ENCODE measurements at regions not wholly inside any gene's neighbourhood (a gene's known extent, or its start where the extent isn't known, plus 50 kb on each side); places are given as distances from the start of the nearest gene placed in this dataset.

DNA sequence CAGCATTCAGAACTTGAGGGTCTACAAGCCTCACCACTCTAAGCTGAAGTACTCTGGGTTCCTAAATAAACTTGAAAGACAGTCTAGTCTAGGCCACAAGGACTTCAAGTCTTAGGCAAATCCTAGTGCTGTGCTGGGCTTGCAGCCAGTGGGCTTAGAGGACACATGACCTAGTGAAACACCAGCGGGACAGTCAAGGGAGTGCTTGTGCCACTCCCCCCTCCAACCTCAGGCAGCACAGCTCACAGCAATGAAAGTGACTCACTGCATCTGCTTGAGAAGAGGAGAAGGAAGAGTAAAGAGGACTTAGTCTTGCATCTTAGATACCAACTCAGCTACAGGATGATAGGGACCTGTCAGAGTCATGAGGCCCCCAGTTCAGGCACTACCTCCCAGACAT lies 438.1 kb downstream of the IPO8 start:
- TF ChIP-seq RAD21 (IDR thresholded peaks at IDR 0.05; ENCODE audit: low read length) = no peak
- TF ChIP-seq, protein P1, sequence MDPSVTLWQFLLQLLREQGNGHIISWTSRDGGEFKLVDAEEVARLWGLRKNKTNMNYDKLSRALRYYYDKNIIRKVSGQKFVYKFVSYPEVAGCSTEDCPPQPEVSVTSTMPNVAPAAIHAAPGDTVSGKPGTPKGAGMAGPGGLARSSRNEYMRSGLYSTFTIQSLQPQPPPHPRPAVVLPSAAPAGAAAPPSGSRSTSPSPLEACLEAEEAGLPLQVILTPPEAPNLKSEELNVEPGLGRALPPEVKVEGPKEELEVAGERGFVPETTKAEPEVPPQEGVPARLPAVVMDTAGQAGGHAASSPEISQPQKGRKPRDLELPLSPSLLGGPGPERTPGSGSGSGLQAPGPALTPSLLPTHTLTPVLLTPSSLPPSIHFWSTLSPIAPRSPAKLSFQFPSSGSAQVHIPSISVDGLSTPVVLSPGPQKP (IDR thresholded peaks at IDR 0.05; ENCODE audit: borderline replicate concordance, low read depth, low read length) = no peak
- no peak for TF ChIP-seq SMC3 (IDR thresholded peaks at IDR 0.05; ENCODE audit: low read depth, low read length)
- no peak for TF ChIP-seq MAFK (IDR thresholded peaks at IDR 0.05; ENCODE audit: low read depth, low read length)
- TF ChIP-seq POLR2A (IDR thresholded peaks at IDR 0.05; ENCODE audit: low read depth, low read length) = no peak
- TF ChIP-seq CHD1 (IDR thresholded peaks at IDR 0.05; ENCODE audit: low read depth, low read length) = no peak
- no peak for TF ChIP-seq RFX5 (IDR thresholded peaks at IDR 0.05; ENCODE audit: low read depth, low read length)
- TF ChIP-seq, protein P2, sequence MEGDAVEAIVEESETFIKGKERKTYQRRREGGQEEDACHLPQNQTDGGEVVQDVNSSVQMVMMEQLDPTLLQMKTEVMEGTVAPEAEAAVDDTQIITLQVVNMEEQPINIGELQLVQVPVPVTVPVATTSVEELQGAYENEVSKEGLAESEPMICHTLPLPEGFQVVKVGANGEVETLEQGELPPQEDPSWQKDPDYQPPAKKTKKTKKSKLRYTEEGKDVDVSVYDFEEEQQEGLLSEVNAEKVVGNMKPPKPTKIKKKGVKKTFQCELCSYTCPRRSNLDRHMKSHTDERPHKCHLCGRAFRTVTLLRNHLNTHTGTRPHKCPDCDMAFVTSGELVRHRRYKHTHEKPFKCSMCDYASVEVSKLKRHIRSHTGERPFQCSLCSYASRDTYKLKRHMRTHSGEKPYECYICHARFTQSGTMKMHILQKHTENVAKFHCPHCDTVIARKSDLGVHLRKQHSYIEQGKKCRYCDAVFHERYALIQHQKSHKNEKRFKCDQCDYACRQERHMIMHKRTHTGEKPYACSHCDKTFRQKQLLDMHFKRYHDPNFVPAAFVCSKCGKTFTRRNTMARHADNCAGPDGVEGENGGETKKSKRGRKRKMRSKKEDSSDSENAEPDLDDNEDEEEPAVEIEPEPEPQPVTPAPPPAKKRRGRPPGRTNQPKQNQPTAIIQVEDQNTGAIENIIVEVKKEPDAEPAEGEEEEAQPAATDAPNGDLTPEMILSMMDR (conservative IDR thresholded peaks at IDR 0.05; ENCODE audit: low read depth, low read length) = no peak
- TF ChIP-seq BHLHE40 (IDR thresholded peaks at IDR 0.05; ENCODE audit: low read depth, low read length) = no peak
- TF ChIP-seq, protein P3, sequence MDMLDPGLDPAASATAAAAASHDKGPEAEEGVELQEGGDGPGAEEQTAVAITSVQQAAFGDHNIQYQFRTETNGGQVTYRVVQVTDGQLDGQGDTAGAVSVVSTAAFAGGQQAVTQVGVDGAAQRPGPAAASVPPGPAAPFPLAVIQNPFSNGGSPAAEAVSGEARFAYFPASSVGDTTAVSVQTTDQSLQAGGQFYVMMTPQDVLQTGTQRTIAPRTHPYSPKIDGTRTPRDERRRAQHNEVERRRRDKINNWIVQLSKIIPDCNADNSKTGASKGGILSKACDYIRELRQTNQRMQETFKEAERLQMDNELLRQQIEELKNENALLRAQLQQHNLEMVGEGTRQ (IDR thresholded peaks at IDR 0.05; ENCODE audit: low read depth, low read length) = no peak
- TF ChIP-seq MAZ (IDR thresholded peaks at IDR 0.05; ENCODE audit: borderline replicate concordance, low read depth, low read length) = no peak
- H3K9me1 ChIP-seq (ENCODE audit: insufficient read depth, low read length) = no peaks in the 10 kb centered on the region
- no peak overlapping the region for H2AK5ac ChIP-seq (ENCODE audit: low read depth, low read length)
- H2BK5ac ChIP-seq (ENCODE audit: low read depth, low read length, poor library complexity, severe bottlenecking) = no peak overlapping the region
- H3K27ac ChIP-seq (ENCODE audit: insufficient read depth, low read length) = no peak overlapping the region
- no TSS peak for BruUV-seq (replicated peaks)
- DNase-seq (no peak), ATAC-seq (ENCODE audit: low read depth) (no peak)
- H2BK20ac ChIP-seq (ENCODE audit: low read depth, low read length) = no peak overlapping the region
- in situ Hi-C loops (cut with MboI; ENCODE audit: low sequenced_read_pairs) = no loop called here
- no peak overlapping the region for H3K18ac ChIP-seq (ENCODE audit: low read depth, low read length)
- no peak overlapping the region for H3K23ac ChIP-seq (ENCODE audit: low read depth, low read length)
- H3K56ac ChIP-seq (ENCODE audit: extremely low read depth, insufficient read depth, low read length) = no peak overlapping the region
- no peaks in the 10 kb centered on the region for H3K4me1 ChIP-seq (ENCODE audit: control insufficient read depth, insufficient read depth, low read length)
- no peak overlapping the region for H3K9ac ChIP-seq (ENCODE audit: low read depth, low read length)
- no peaks in the 10 kb centered on the region for H3K9me3 ChIP-seq (ENCODE audit: control insufficient read depth, insufficient read depth, low read length)
- H3K4me3 ChIP-seq (ENCODE audit: insufficient read depth, low read depth, low read length) = no peak overlapping the region
- no peak overlapping the region for H2AK9ac ChIP-seq (replicated peaks; ENCODE audit: low read depth, low read length, poor library complexity)
- intact Hi-C loops (cut with micrococcal nuclease) = no loop called here
- H2BK15ac ChIP-seq (ENCODE audit: low read depth, low read length) = no peak overlapping the region
- POLR2A ChIA-PET (ENCODE audit: unreplicated experiment) = no interaction called here
- no peak overlapping the region for H4K8ac ChIP-seq (ENCODE audit: low read depth in 2 of 2, low read length in 2 of 2)
- H3K79me1 ChIP-seq (ENCODE audit: low read depth in 1 of 2, low read length in 2 of 2) = no peaks in the 10 kb centered on the region
- no peak overlapping the region for H2AFZ ChIP-seq (replicated peaks; ENCODE audit: low read length, poor library complexity)
- no peak overlapping the region for H4K91ac ChIP-seq (ENCODE audit: insufficient read depth, low read depth, low read length)
- H4K5ac ChIP-seq (ENCODE audit: low read depth, low read length) = no peak overlapping the region
- H3K27me3 ChIP-seq (ENCODE audit: control insufficient read depth, insufficient read depth, low read length) = no peaks in the 10 kb centered on the region
- no peaks in the 10 kb centered on the region for H3K36me3 ChIP-seq (ENCODE audit: control insufficient read depth, insufficient read depth, low read length)
- CTCF ChIA-PET = interaction anchor here (0.6 to 1.2 kb wide), 2 partner anchors 15 to 119 kb away, joined by 3 read pairs; no protein-coding TSS in a partner anchor
- H2BK120ac ChIP-seq (ENCODE audit: low read depth, low read length) = no peak overlapping the region
- dilution Hi-C loops (cut with HindIII; ENCODE audit: low sequenced_read_pairs, unreplicated experiment) = no loop called here
- no peak overlapping the region for H3K4me2 ChIP-seq (ENCODE audit: low read depth, low read length)
- H3K4ac ChIP-seq (ENCODE audit: low read depth, low read length) = no peak overlapping the region
- no CpG with 5 or more reads among the region's 1 CpG for WGBS, 2 experiments (ENCODE audit: extremely low coverage in 2 of 2, insufficient read length in 1 of 2)
- H4K20me1 ChIP-seq (ENCODE audit: insufficient read depth, low read length) = no peaks in the 10 kb centered on the region
- no peak overlapping the region for H3K14ac ChIP-seq (replicated peaks; ENCODE audit: low read depth, low read length)
